ENCODE measurements at regions not wholly inside any gene's neighbourhood (a gene's known extent, or its start where the extent isn't known, plus 50 kb on each side); places are given as distances from the start of the nearest gene placed in this dataset.

GRCh38 chr21:34282223-34282622 is 81.6 kb upstream of the KCNE2 start:
- no peak for TF ChIP-seq CTCF (IDR thresholded peaks at IDR 0.05)
- TF ChIP-seq POLR2A (IDR thresholded peaks at IDR 0.05): no peak
